OCI-M1 (cell line): ENCODE measurements at regions not wholly inside any gene's neighbourhood (a gene's known extent, or its start where the extent isn't known, plus 50 kb on each side); places are given as distances from the start of the nearest gene placed in this dataset.
"Not testable (repeated sequence)": the region's sequence is repeated elsewhere in the genome, so short reads cannot be mapped to it uniquely, and the experiment has no call there.

ENCODE experiments used
- DNase-seq: peaks from one replicate; lab custom pipeline; 2025; lab: John Stamatoyannopoulos, UW

GRCh38 chr2:53356291-53356905 lies 411.2 kb upstream of the CHAC2 start:
- no peak for DNase-seq

- DNase-seq, result no peak
Observed at GRCh38 chr2:53353135-53354114, 414.2 kb upstream of the CHAC2 start.

- DNase-seq, result no peak
Observed at GRCh38 chr2:53347269-53347668, 420.3 kb upstream of the CHAC2 start.

- DNase-seq, result no peak
Observed at GRCh38 chr2:53342248-53342647, 425.4 kb upstream of the CHAC2 start.

GRCh38 chr2:53334610-53335009 lies 433.0 kb upstream of the CHAC2 start:
- no peak for DNase-seq

GRCh38 chr2:53331667-53332066 lies 435.9 kb upstream of the CHAC2 start:
- no peak for DNase-seq

GRCh38 chr2:53317861-53318260 lies 449.7 kb upstream of the CHAC2 start:
- DNase-seq, result no peak

GRCh38 chr2:53315149-53315548 lies 452.5 kb upstream of the CHAC2 start:
- DNase-seq, result no peak

GRCh38 chr2:53314718-53315117 lies 452.9 kb upstream of the CHAC2 start:
- no peak for DNase-seq

GRCh38 chr2:53313644-53314043 lies 454.0 kb upstream of the CHAC2 start:
- not testable (repeated sequence) for DNase-seq

- DNase-seq, result peak; percentile 34
Observed at GRCh38 chr2:53312721-53313120, 454.9 kb upstream of the CHAC2 start.

- DNase-seq, result no peak
Observed at GRCh38 chr2:53312181-53312580, 455.4 kb upstream of the CHAC2 start.

GRCh38 chr2:53303012-53303578 lies 464.5 kb upstream of the CHAC2 start:
- no peak for DNase-seq

GRCh38 chr2:53302455-53302854 lies 465.1 kb upstream of the CHAC2 start:
- no peak for DNase-seq

GRCh38 chr2:53289309-53290006 lies 478.1 kb upstream of the CHAC2 start:
- no peak for DNase-seq

GRCh38 chr2:53286345-53286744 lies 481.3 kb upstream of the CHAC2 start:
- DNase-seq, result no peak

- DNase-seq, result peak; percentile 18
Observed at GRCh38 chr2:53275743-53276142, 491.9 kb upstream of the CHAC2 start.

- DNase-seq, result no peak
Observed at GRCh38 chr2:53268626-53269025, 499.0 kb upstream of the CHAC2 start.

- DNase-seq, result no peak
Observed at GRCh38 chr2:53268086-53268485, 499.5 kb upstream of the CHAC2 start.

GRCh38 chr2:53265544-53266299 lies 501.9 kb upstream of the CHAC2 start:
- no peak for DNase-seq

- DNase-seq, result no peak
Observed at GRCh38 chr2:53260568-53260967, 507.0 kb upstream of the CHAC2 start.
